GM04503 (cell line): ENCODE measurements at regions not wholly inside any gene's neighbourhood (a gene's known extent, or its start where the extent isn't known, plus 50 kb on each side); places are given as distances from the start of the nearest gene placed in this dataset.

Source experiments
- DNase-seq: peaks from one replicate; pipeline ENCODE4 v3.0.0-alpha.2; 2012; ENCODE audit warnings: low read depth

DNA sequence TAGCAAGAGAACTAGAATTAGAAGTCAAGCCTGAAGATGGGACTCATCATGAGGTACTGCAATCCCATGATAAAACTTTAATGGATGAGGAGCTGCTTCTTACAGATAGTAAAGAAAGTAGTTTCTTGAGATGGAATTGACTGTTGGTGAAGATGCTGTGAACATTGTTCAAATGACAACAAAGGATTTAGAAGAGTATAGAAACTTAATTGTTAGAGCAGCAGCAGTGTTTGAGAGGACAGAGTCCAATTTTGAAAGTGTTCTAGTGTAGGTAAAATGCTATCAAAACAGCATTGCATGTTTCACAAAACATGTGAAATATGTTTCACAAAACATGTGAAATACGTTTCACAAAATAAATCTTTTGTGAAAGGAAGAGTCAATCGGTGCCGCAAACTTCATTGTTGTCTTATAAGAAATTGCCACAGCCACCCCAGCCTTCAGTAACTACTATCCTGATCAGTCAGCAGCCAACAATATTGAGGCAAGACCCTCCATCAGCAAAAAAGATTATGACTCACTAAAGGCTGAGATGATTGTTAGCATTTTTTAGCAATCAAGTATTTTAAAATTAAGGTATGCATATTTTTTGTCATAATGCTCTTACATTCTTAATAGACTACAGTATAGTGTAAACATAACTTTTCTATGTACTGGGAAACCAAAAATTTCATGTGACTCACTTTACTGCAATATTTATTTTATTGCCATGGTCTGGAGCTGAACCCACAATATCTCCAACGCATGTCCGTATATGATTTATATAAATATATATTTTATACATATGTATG, 173.4 kb upstream of the BMP4 start:
- no peak for DNase-seq

DNA sequence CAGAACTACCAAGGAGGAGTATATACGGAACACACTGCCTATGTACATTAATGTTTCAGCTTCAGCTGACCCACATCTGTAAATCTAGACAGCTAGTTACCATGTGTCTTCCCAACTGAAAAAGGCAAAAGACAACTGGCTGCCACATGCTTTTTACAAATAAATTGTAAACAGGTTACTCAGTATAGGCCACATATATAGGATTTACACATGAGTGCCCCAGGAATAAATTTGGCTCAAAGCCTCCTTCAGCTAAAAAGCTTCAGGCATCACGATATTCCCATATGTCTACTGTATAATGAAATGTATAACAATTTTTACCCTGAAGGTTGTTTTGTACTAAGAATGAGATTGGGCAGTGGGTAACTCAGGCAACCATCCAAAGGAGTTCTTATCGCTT, 175.9 kb upstream of the BMP4 start:
- no peak for DNase-seq

DNA sequence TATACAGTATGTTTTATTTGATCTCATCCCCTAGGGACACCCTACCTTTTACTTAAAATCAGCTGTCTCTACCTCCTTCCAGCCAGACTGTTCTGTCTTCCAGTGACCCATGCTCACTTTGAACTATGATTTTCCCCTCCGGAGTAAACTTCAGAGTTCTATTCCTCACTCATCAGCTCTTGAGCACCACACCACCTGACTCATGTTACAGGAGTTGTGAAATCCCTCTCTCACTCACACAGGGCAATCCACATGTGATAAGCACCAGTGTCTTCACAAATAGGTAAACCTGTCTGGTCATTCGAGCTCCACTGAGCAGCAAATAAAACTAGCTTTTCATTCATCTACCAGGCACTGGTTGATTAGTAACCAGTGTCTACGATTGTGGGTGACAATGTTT, 177.3 kb upstream of the BMP4 start:
- DNase-seq, result no peak

GRCh38 chr14:54135804-54136280, 179.2 kb upstream of the BMP4 start:
- no peak for DNase-seq

DNA sequence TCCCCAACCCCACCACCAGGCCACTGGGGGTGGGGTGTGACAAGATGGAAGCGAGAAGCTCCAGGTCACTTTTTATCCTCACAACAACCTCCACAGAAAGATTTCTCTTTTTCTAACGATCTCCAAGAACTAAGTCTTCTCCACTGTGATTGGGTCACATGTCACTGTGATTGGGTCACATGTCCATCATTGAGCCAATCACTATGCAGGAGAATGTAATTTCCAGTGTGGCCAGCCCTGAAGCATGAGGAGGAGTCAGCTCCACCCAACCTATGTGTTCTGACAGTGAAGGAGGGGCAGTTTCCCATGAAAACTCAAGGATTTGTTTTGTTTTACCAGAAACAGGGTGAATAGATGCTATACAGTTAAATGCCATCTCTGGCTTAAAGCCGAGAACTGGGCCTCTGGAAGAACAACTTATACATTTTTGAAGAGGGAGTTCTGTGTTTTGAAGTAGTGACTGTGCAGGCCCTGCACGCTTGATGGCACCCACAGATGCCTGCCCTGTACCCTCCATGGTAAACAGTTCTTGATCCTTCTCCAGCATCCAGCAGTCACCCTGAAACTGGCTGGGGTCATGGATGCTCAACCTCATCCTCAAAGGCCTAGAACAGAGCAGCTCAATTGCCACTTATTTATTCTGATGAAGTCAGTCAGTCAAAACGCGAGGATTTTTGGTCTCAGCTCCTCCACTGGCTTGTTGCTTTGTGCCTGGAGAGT, 180.4 kb upstream of the BMP4 start:
- DNase-seq, result no peak

DNA sequence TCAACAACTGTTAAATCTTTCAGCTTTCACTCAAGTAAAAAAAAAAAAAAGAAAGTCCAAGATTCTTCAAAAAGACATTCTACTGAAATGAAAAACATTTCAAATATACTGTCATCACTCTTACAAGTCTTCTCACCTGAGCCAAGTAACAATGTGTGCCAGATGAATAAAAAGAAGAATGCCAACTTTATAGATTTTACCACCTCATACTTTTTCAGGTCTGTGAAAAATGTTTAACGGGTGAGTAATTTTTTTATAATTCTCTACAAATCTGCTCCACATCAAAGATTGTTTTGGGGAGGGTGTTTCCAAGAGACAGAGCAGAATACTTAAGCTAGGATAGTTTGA, 181.0 kb upstream of the BMP4 start:
- DNase-seq, result no peak

GRCh38 chr14:54138024-54138353, 181.4 kb upstream of the BMP4 start:
- DNase-seq, result no peak

DNA sequence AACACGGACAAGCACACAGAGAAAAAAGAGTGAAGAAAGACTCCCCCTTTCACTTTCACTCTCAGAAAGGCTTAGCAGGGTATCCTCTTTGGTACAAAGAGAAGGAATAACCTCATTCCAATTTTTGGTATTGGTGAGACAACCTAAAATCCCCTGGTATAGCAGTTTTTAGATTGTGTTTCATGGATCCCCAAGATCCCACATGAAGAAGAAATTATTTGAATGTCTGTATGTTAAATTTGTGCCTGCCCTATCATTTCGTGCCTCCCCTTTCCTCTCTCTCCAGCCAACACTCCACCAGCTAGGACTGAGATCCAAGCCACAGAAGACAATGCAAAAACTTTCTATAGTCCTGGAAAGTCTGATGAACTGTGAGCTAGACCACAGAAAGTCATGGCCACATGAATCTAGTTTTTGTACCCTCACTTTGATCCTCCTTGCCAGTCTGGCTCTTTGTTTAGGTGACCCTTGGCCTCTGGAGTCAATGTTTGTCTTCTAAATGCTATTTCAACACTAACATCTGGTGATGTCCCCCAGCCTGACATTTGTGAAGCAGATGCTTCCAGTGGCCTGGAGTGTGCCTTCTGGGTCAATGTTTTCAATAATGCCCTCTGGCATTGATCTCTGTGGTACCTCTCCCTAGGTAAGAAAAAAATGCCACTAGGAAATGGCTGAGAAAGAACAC, 181.9 kb upstream of the BMP4 start:
- DNase-seq, result no peak

- no peak for DNase-seq
These were observed 183.9 kb upstream of the BMP4 start for GRCh38 chr14:54140551-54140950.

DNA sequence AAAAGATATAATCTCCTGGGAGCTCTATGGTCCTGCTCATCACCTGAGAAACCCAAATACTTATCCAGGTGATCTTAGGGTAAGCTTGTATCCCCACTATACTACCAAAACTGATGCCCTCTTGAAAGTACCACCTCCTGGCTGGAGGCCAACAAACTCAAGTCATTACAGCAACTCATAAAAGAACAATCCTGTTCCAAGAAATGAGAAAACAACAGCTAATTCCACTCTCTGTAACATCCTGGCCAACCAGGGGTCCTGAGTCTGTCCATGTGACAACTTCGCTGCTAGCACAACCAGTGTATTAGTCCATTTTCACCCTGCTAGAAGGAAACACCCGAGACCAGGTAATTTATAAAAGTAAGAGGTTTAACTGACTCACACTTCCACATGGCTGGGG, 190.0 kb upstream of the BMP4 start:
- DNase-seq, result no peak

- DNase-seq, result peak; percentile 9
These were observed 190.7 kb upstream of the BMP4 start for GRCh38 chr14:54147282-54147681.

DNA sequence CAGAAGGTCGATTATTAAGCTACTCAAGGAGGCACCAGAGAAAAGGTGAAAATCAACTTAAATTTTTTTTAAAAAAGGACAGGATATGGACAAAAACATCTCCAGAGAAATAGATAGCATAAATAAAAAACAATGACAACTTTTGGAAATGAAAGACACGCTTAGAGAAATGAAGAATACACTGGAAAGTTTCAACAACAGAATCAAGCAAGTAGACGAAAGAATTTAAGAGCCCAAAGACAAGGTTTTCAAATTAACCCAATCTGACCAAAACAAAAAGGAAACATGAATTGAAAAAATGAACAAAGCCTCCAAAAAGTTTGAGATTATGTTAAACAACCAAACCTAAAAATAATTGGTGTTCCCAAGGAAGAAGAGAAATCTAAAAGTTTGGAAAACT, 191.1 kb upstream of the BMP4 start:
- no peak for DNase-seq

- DNase-seq, result no peak
These were observed 191.6 kb upstream of the BMP4 start for GRCh38 chr14:54148251-54148650.

DNA sequence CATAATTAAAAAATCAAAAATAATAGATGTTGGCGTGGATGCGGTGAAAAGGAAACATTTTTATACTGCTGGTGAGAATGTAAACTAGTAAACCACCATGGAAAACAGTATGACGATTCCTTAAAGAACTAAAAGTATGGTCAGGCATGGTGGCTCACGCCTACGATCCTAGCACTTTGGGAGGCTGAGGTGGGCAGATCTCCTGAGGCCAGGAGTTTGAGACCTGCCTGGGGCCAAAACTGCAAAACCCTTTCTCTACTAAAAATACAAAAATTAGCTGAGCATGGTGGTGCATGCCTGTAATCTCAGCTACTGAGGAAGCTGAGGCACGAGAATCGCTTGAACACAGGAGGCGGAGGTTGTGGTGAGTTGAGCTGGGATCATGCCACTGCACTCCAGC, 195.7 kb upstream of the BMP4 start:
- no peak for DNase-seq

DNA sequence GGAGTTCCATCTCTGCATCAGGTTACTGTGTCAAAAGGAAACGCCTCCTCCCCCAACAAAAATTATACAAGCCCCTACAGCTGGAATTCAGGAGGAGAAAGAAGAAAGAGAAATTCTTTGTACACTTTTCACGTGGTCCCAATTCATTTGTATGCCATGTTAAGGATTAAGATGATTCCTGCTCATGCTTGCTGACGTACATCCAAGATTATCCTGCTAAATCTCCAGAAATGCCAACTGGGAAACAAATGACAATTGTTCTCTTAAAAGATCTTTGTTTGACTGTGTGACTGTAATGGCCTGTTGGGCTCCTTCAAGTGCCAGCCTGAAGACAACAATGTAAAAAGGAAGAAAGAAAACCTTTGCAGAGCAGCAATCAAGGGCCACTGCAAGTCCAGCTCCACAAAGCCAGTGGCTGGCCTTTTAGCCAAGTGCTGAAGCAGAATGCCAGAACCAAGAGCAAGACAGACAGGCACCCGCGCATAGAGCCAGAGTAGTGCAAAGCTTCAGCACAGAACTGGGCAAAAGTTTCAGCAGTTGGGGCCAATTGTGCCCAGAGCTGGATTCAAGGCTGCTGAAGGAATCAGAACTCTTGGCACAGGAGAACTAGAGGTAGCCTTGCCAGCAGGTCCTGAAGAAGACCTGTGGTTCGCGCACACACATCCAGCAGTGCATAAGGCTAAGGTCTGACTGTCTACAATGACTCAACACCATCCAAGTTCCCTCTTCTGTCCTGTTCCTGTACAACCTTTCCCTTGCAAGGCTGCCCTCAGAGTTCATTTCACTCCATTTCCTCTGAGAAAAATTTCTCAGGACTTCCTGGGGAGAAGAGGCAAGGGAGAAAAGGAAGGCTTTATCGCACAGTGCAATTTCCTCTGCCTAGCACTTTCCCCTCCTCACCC, 209.7 kb upstream of the BMP4 start:
- no peak for DNase-seq

DNA sequence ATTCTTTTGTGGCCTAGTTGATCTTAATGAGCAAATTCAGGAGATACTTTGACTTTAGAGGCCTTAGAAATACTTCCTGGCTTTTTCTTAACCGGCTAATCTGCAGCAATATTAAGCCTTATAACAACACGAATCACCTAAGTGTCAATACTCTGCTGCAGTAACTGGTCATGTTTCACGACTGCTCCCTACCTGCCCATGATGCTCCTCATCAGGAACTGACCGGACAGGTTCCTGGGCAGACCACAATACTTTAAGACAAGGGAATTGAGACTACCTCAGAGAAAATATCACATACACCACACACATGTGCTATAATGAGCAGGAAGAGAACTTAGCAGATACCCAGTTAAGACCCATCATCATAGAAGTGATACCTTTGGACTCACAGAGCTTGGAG, 211.9 kb upstream of the BMP4 start:
- no peak for DNase-seq

DNA sequence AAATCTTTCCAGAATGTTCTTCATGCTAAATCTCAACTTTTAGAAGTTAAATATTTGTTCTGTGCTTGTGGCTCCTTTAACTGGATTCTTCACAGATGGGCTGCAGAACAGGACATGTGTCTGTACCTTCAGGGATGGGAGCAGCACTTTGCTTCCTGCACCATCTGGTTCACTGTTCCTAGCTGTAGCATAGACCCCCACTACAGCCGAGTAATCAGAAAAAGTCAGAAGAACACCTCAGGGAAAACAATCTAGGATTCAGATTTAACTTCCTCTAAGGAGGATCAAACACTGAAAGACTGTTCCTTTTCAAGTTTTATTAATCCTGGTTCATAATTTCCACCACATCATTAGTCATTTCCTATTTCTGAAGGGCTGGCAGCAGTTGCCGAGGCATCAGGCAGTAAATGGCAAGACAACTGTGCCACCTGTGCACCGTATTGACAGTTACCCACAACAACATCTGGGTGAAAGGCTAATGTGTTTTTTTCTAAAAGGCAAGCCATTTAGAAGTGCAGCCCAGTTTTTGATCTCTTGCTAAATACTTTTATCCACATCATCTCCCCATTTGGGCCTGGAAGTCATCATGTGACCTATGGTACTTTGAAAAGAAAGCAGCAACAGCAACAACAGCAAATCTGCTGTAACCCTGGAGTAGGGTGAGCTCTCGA, 212.8 kb upstream of the BMP4 start:
- no peak for DNase-seq

- no peak for DNase-seq
These were observed 213.7 kb upstream of the BMP4 start for GRCh38 chr14:54170301-54170700.

GRCh38 chr14:54172114-54172513, 215.5 kb upstream of the BMP4 start:
- no peak for DNase-seq

GRCh38 chr14:54172562-54172961, 215.9 kb upstream of the BMP4 start:
- no peak for DNase-seq

- DNase-seq, result no peak
These were observed 217.2 kb upstream of the BMP4 start for GRCh38 chr14:54173802-54174201.

- no peak for DNase-seq
These were observed 217.8 kb upstream of the BMP4 start for GRCh38 chr14:54174457-54174856.
